ENCODE measurements at regions not wholly inside any gene's neighbourhood (a gene's known extent, or its start where the extent isn't known, plus 50 kb on each side); places are given as distances from the start of the nearest gene placed in this dataset.
A peak's percentile ranks its signal among the peaks of the same experiment; 100 is the strongest.

GRCh38 chr1:213374369-213374768 lies 323.3 kb downstream of the RPS6KC1 start:
- TF ChIP-seq CTCF (IDR thresholded peaks at IDR 0.05; ENCODE audit: low read depth, low read length, poor library complexity, severe bottlenecking) (peak; percentile 92), EZH2phosphoT487 (IDR thresholded peaks at IDR 0.05; ENCODE audit: borderline replicate concordance, low read length) (no peak)
